ENCODE measurements at regions not wholly inside any gene's neighbourhood (a gene's known extent, or its start where the extent isn't known, plus 50 kb on each side); places are given as distances from the start of the nearest gene placed in this dataset.

GRCh38 chr2:8540552-8541055, 141.3 kb upstream of the ID2 start:
- H4K8ac ChIP-seq (replicated peaks; ENCODE audit: insufficient read length, low read depth, low read length), result no peak overlapping the region
- WGBS (ENCODE audit: extremely low coverage, insufficient read length, low lambda C conversion rate), result no CpG with 5 or more reads among the region's 2 CpGs

More at GRCh38 chr2:8540552-8541055, 141.3 kb upstream of the ID2 start:
- Histone ChIP-seq H3K18ac (ENCODE audit: insufficient read length, low read depth, low read length) (no peak overlapping the region), H3K79me2 (ENCODE audit: insufficient read depth, low read length) (no peaks in the 10 kb centered on the region), H3T11ph (ENCODE audit: low read length) (no peak overlapping the region), H4K91ac (ENCODE audit: insufficient read length, low read depth, low read length) (no peak overlapping the region), H2BK120ac (ENCODE audit: low read depth, low read length, poor library complexity, severe bottlenecking) (no peak overlapping the region), H3K4ac (ENCODE audit: low read depth, low read length) (no peak overlapping the region), H4K5ac (ENCODE audit: insufficient read length, low read depth, low read length) (no peak overlapping the region), H2AFZ (ENCODE audit: low read length) (no peak overlapping the region), H3K27me3 (ENCODE audit: insufficient read depth, low read length) (no peaks in the 10 kb centered on the region), H2AK5ac (ENCODE audit: insufficient read length, low read length) (no peak overlapping the region), H3K27ac (ENCODE audit: insufficient read length, low read depth, low read length) (no peak overlapping the region), H3K79me1 (ENCODE audit: insufficient read depth, low read depth, low read length, poor library complexity, severe bottlenecking) (no peaks in the 10 kb centered on the region), H2BK5ac (ENCODE audit: insufficient read length, low read length) (no peak overlapping the region), H3K14ac (ENCODE audit: insufficient read depth, low read length) (no peak overlapping the region; the same call in 1 of the 2 replicates), H2BK15ac (ENCODE audit: low read depth, low read length) (no peak overlapping the region), H2BK12ac (ENCODE audit: insufficient read length, low read depth, low read length) (no peak overlapping the region), H3K4me2 (ENCODE audit: insufficient read depth, insufficient read length, low read length) (no peak overlapping the region), H3K9me3 (ENCODE audit: control insufficient read depth, low read depth, low read length) (no peaks in the 10 kb centered on the region), H3K9ac (ENCODE audit: extremely low read depth, insufficient read length, low read length) (no peak overlapping the region), H2BK20ac (ENCODE audit: low read depth, low read length, poor library complexity, severe bottlenecking) (no peak overlapping the region), H3K23me2 (ENCODE audit: insufficient read length, low read depth, low read length, poor library complexity, severe bottlenecking) (no peaks in the 10 kb centered on the region), H3K4me1 (ENCODE audit: insufficient read depth, low read length) (no peaks in the 10 kb centered on the region), H4K20me1 (ENCODE audit: control insufficient read depth, insufficient read depth, insufficient read length) (no peaks in the 10 kb centered on the region), H3K56ac (ENCODE audit: insufficient read length, low read depth, low read length) (no peak overlapping the region), H3K23ac (ENCODE audit: insufficient read length, low read depth, low read length) (peak overlapping the region; percentile 13)
- peak; percentile 8 for DNase-seq
- Mint-ChIP-seq H3K4me3 (no peak overlapping the region), H3K27me3 (ENCODE audit: low read depth) (peaks cover 6% of the 10 kb centered on the region), H3K9me3 (no peaks in the 10 kb centered on the region; a peak in 1 of 5 replicates), H3K36me3 (ENCODE audit: insufficient read depth in 1 of 3, low read depth in 3 of 3) (no peaks in the 10 kb centered on the region), H3K4me1 (peaks cover 13 to 33% of the 10 kb centered on the region in 2 experiments), H3K27ac (peak overlapping the region in 1 of 3 experiments; percentile 44; a peak in 1 of 7 replicates)
- TF ChIP-seq CTCF (conservative IDR thresholded peaks at IDR 0.05), result no peak

Measured in H9 (cell line).